Sciatic nerve (tissue), 2 donors: ENCODE measurements at regions not wholly inside any gene's neighbourhood (a gene's known extent, or its start where the extent isn't known, plus 50 kb on each side); places are given as distances from the start of the nearest gene placed in this dataset.

ENCODE experiments used
- ATAC-seq: fragments of 200-7000 bp; cut with Tn5 transposase; one replicate; pipeline ENCODE4 v1.9.1; 2020; ENCODE audit warnings: mild to moderate bottlenecking, moderate library complexity
- DNase-seq: peaks from one replicate; pipeline ENCODE4 v3.0.0-alpha.2; 2020; ENCODE audit warnings: low spot score
- intact Hi-C: fragments of 100-400 bp; cut with DNase I; formaldehyde crosslinking; loops from one replicate; pipeline ENCODE4 v1.14.2; 2022
- donor health status: DM: no; HTN: no; CAD: no.
- donor health status: DM: no; HTN: no; CAD: no.

- DNase-seq = no peak
- no peak for ATAC-seq
- intact Hi-C loops = no loop called here
Observed at GRCh38 chr10:83302623-83303022, 836.7 kb upstream of the GHITM start.

- DNase-seq (no peak), ATAC-seq (no peak)
- intact Hi-C loops = no loop called here
Observed at GRCh38 chr10:83310688-83311087, 828.6 kb upstream of the GHITM start.

GRCh38 chr10:83312570-83312969 lies 826.7 kb upstream of the GHITM start:
- no peak for DNase-seq
- ATAC-seq = no peak
- intact Hi-C loops = no loop called here

- intact Hi-C loops = no loop called here
- DNase-seq = no peak
- no peak for ATAC-seq
Observed at GRCh38 chr10:83332690-83333089, 806.6 kb upstream of the GHITM start.

GRCh38 chr10:83333566-83333965 lies 805.7 kb upstream of the GHITM start:
- DNase-seq (no peak), ATAC-seq (no peak)
- intact Hi-C loops = no loop called here

GRCh38 chr10:83343676-83344075 lies 795.6 kb upstream of the GHITM start:
- intact Hi-C loops = no loop called here
- DNase-seq = no peak

GRCh38 chr10:83346266-83346910 lies 792.9 kb upstream of the GHITM start:
- ATAC-seq (no peak), DNase-seq (no peak)
- intact Hi-C loops = no loop called here

More at GRCh38 chr10:83343676-83344075, 795.6 kb upstream of the GHITM start:
- ATAC-seq = no peak

- DNase-seq (no peak), ATAC-seq (no peak)
- intact Hi-C loops = no loop called here
Observed at GRCh38 chr10:83352588-83352987, 786.7 kb upstream of the GHITM start.

- intact Hi-C loops = no loop called here
- ATAC-seq (no peak), DNase-seq (no peak)
Observed at GRCh38 chr10:83354456-83354855, 784.9 kb upstream of the GHITM start.

GRCh38 chr10:83357004-83357403 lies 782.3 kb upstream of the GHITM start:
- ATAC-seq (no peak), DNase-seq (no peak)
- intact Hi-C loops = no loop called here

- ATAC-seq (no peak), DNase-seq (no peak)
- intact Hi-C loops = no loop called here
Observed at GRCh38 chr10:83357627-83358026, 781.7 kb upstream of the GHITM start.

- intact Hi-C loops = no loop called here
- DNase-seq = no peak
- ATAC-seq = no peak
Observed at GRCh38 chr10:83367036-83367435, 772.3 kb upstream of the GHITM start.

GRCh38 chr10:83371696-83372490 lies 767.4 kb upstream of the GHITM start:
- ATAC-seq = no peak
- DNase-seq = no peak
- intact Hi-C loops = no loop called here

- ATAC-seq (no peak), DNase-seq (no peak)
- intact Hi-C loops = no loop called here
Observed at GRCh38 chr10:83372646-83373045, 766.7 kb upstream of the GHITM start.

GRCh38 chr10:83373671-83374070 lies 765.6 kb upstream of the GHITM start:
- no peak for DNase-seq
- no peak for ATAC-seq

GRCh38 chr10:83374741-83375140 lies 764.6 kb upstream of the GHITM start:
- intact Hi-C loops = no loop called here
- no peak for ATAC-seq
- no peak for DNase-seq

More at GRCh38 chr10:83373671-83374070, 765.6 kb upstream of the GHITM start:
- intact Hi-C loops = no loop called here

GRCh38 chr10:83375274-83375673 lies 764.0 kb upstream of the GHITM start:
- ATAC-seq (no peak), DNase-seq (no peak)
- intact Hi-C loops = no loop called here

GRCh38 chr10:83397806-83398205 lies 741.5 kb upstream of the GHITM start:
- intact Hi-C loops = no loop called here
- DNase-seq = no peak
- no peak for ATAC-seq

- no peak for ATAC-seq
- intact Hi-C loops = no loop called here
- DNase-seq = no peak
Observed at GRCh38 chr10:83410570-83410969, 728.7 kb upstream of the GHITM start.

- intact Hi-C loops = no loop called here
- DNase-seq (no peak), ATAC-seq (no peak)
Observed at GRCh38 chr10:83425306-83425705, 714.0 kb upstream of the GHITM start.

GRCh38 chr10:83427101-83427500 lies 712.2 kb upstream of the GHITM start:
- ATAC-seq (no peak), DNase-seq (no peak)
- intact Hi-C loops = no loop called here
